GM19467 (cell line): ENCODE measurements at regions not wholly inside any gene's neighbourhood (a gene's known extent, or its start where the extent isn't known, plus 50 kb on each side); places are given as distances from the start of the nearest gene placed in this dataset.

Source experiments
- ATAC-seq: cut with Tn5 transposase; IDR thresholded peaks from one replicate; pipeline ENCODE4 v1.9.1; 2021; ENCODE audit warnings: mild to moderate bottlenecking, moderate library complexity; ENCODE audit not compliant: unreplicated experiment

- no peak for ATAC-seq
Observed at GRCh38 chr21:43318841-43319781, 107.8 kb downstream of the SIK1 start.

- ATAC-seq: no peak
Observed at GRCh38 chr21:43318368-43318767, 108.6 kb downstream of the SIK1 start.

- ATAC-seq: no peak
Observed at GRCh38 chr21:43317959-43318358, 109.0 kb downstream of the SIK1 start.

- ATAC-seq: no peak
Observed at GRCh38 chr21:43317254-43317748, 109.6 kb downstream of the SIK1 start.

GRCh38 chr21:43316156-43316845, 110.6 kb downstream of the SIK1 start:
- no peak for ATAC-seq

GRCh38 chr21:43315244-43316137, 111.4 kb downstream of the SIK1 start:
- ATAC-seq: no peak

- ATAC-seq: no peak
Observed at GRCh38 chr21:43313939-43314405, 113.0 kb downstream of the SIK1 start.

GRCh38 chr21:43313221-43313938, 113.6 kb downstream of the SIK1 start:
- no peak for ATAC-seq

- ATAC-seq: no peak
Observed at GRCh38 chr21:43312751-43313169, 114.2 kb downstream of the SIK1 start.

GRCh38 chr21:43312011-43312410, 114.9 kb downstream of the SIK1 start:
- no peak for ATAC-seq

GRCh38 chr21:43311301-43311817, 115.6 kb downstream of the SIK1 start:
- no peak for ATAC-seq

GRCh38 chr21:43308815-43309283, 118.1 kb downstream of the SIK1 start:
- ATAC-seq: no peak

- no peak for ATAC-seq
Observed at GRCh38 chr21:43308101-43308814, 118.7 kb downstream of the SIK1 start.

- ATAC-seq: no peak
Observed at GRCh38 chr21:43307677-43308070, 119.3 kb downstream of the SIK1 start.

GRCh38 chr21:43306911-43307676, 119.8 kb downstream of the SIK1 start:
- ATAC-seq: peak; percentile 47

GRCh38 chr21:43306391-43306790, 120.5 kb downstream of the SIK1 start:
- ATAC-seq: no peak

- no peak for ATAC-seq
Observed at GRCh38 chr21:43305811-43306311, 121.1 kb downstream of the SIK1 start.

- ATAC-seq: no peak
Observed at GRCh38 chr21:43305336-43305665, 121.6 kb downstream of the SIK1 start.
